ENCODE measurements at regions not wholly inside any gene's neighbourhood (a gene's known extent, or its start where the extent isn't known, plus 50 kb on each side); places are given as distances from the start of the nearest gene placed in this dataset.

- no peak for TF ChIP-seq CTCF (IDR thresholded peaks at IDR 0.05)
- TF ChIP-seq EP300 (IDR thresholded peaks at IDR 0.05), result no peak
- no peak for TF ChIP-seq POLR2A (IDR thresholded peaks at IDR 0.05)
- TF ChIP-seq POLR2AphosphoS5 (IDR thresholded peaks at IDR 0.05), result no peak
Observed at GRCh38 chr16:26595199-26595598, 471.5 kb upstream of the C16orf82 start.

All from upper lobe of left lung (tissue), 4 donors.